Neural cell (in vitro differentiated cells): ENCODE measurements at regions not wholly inside any gene's neighbourhood (a gene's known extent, or its start where the extent isn't known, plus 50 kb on each side); places are given as distances from the start of the nearest gene placed in this dataset.

Source experiments
- H2AFZ ChIP-seq: fragments of 200-600, 300-800 bp; sonication (generic), shearing (Covaris generic); 2 replicates; pipeline ENCODE4 v1.6.0; 2014; ENCODE audit warnings: low read depth, mild to moderate bottlenecking, antibody characterized with exemption, low read length, moderate library complexity
- H3F3A ChIP-seq: fragments of 200-600 bp; shearing (Covaris generic); 2 replicates; pipeline ENCODE4 v1.6.1; 2016; ENCODE audit warnings: mild to moderate bottlenecking, moderate library complexity, mixed read lengths, antibody characterized with exemption, low read length; ENCODE audit not compliant: insufficient read depth, poor library complexity, severe bottlenecking
- H3K27ac ChIP-seq: fragments of 200-600, 300-800 bp; sonication (generic), shearing (Covaris generic); 2 replicates; pipeline ENCODE4 v1.5.1; 2014; ENCODE audit warnings: mild to moderate bottlenecking, low read length, moderate library complexity
- H3K27me3 ChIP-seq: fragments of 300-800, 200-600 bp; sonication (generic), shearing (Covaris generic); 2 replicates; pipeline ENCODE4 v1.6.0; 2014; ENCODE audit warnings: mild to moderate bottlenecking, low read depth, low read length, moderate library complexity; ENCODE audit not compliant: insufficient read depth
- H3K36me3 ChIP-seq: fragments of 300-800, 200-600 bp; sonication (generic), shearing (Covaris generic); 2 replicates; pipeline ENCODE4 v1.5.1; 2014; ENCODE audit warnings: mild to moderate bottlenecking, antibody characterized with exemption, low read length, moderate library complexity; ENCODE audit not compliant: insufficient read depth
- H3K4me2 ChIP-seq: fragments of 300-800, 200-600 bp; sonication (generic), shearing (Covaris generic); 2 replicates; pipeline ENCODE4 v1.6.0; 2014; ENCODE audit warnings: mild to moderate bottlenecking, low read length
- H3K4me3 ChIP-seq: fragments of 300-800, 200-600 bp; sonication (generic), shearing (Covaris generic); 2 replicates; pipeline ENCODE4 v1.5.1; 2014; ENCODE audit warnings: mild to moderate bottlenecking, low read length, moderate library complexity
- H3K79me2 ChIP-seq: fragments of 200-600 bp; shearing (Covaris generic); replicated peaks from 2 replicates; pipeline ENCODE4 v1.6.0; 2014; ENCODE audit warnings: mild to moderate bottlenecking, low read length, moderate library complexity; ENCODE audit not compliant: insufficient read depth
- H3K9ac ChIP-seq: fragments of 300-800, 200-600 bp; sonication (generic), shearing (Covaris generic); 2 replicates; pipeline ENCODE4 v1.6.1; 2016; ENCODE audit warnings: mild to moderate bottlenecking, low read length, mixed read lengths
- H3K9me2 ChIP-seq: fragments of 200-600 bp; shearing (Covaris generic); 2 replicates; pipeline ENCODE4 v1.6.1; 2016; ENCODE audit warnings: mild to moderate bottlenecking, low read length, mixed read lengths; ENCODE audit not compliant: insufficient read depth
- H3K9me3 ChIP-seq: fragments of 200-600, 300-800 bp; sonication (generic), shearing (Covaris generic); 2 replicates; pipeline ENCODE4 v1.6.1; 2016; ENCODE audit warnings: mild to moderate bottlenecking, mixed run types, low read length, moderate library complexity, mixed read lengths
- H4K20me1 ChIP-seq: fragments of 200-600 bp; shearing (Covaris generic); 2 replicates; pipeline ENCODE4 v1.6.1; 2016; ENCODE audit warnings: mild to moderate bottlenecking, mixed run types; ENCODE audit not compliant: insufficient read depth
- CTCF ChIP-seq: fragments of 450-650 bp; IDR thresholded peaks from 2 replicates; pipeline ENCODE4 v1.5.1; 2014; ENCODE audit warnings: antibody characterized with exemption, mild to moderate bottlenecking, moderate library complexity; ENCODE audit not compliant: poor library complexity, severe bottlenecking
- EP300 ChIP-seq: fragments of 450-650 bp; conservative IDR thresholded peaks from 2 replicates; pipeline ENCODE4 v1.6.1; 2014; ENCODE audit warnings: antibody characterized with exemption, mild to moderate bottlenecking, moderate library complexity; ENCODE audit not compliant: poor library complexity, severe bottlenecking
- MXI1 ChIP-seq: fragments of 450-650 bp; conservative IDR thresholded peaks from 2 replicates; pipeline ENCODE4 v1.6.1; 2014; ENCODE audit warnings: antibody characterized with exemption, mild to moderate bottlenecking; ENCODE audit not compliant: poor library complexity, severe bottlenecking
- POLR2AphosphoS5 ChIP-seq: IDR thresholded peaks from 2 replicates; pipeline ENCODE4 v1.6.1; 2012
- RAD21 ChIP-seq: fragments of 450-650 bp; conservative IDR thresholded peaks from 2 replicates; pipeline ENCODE4 v1.6.1; 2014; ENCODE audit warnings: antibody characterized with exemption, mild to moderate bottlenecking, moderate library complexity
- REST ChIP-seq: IDR thresholded peaks from 2 replicates; pipeline ENCODE4 v1.6.1; 2012; ENCODE audit warnings: borderline replicate concordance
- SMC3 ChIP-seq: fragments of 450-650 bp; conservative IDR thresholded peaks from 2 replicates; pipeline ENCODE4 v1.6.1; 2014; ENCODE audit warnings: antibody characterized with exemption, mild to moderate bottlenecking, moderate library complexity; ENCODE audit not compliant: poor library complexity
- TAF1 ChIP-seq: IDR thresholded peaks from 2 replicates; pipeline ENCODE4 v1.6.1; 2012; ENCODE audit warnings: low read depth

- Histone ChIP-seq H3K79me2 (no peaks in the 10 kb centered on the region), H3K4me2 (no peak overlapping the region), H3K27ac (no peak overlapping the region), H4K20me1 (no peaks in the 10 kb centered on the region), H3K9me2 (no peaks in the 10 kb centered on the region), H3K9me3 (no peaks in the 10 kb centered on the region), H3F3A (no peaks in the 10 kb centered on the region), H3K27me3 (no peaks in the 10 kb centered on the region), H2AFZ (no peak overlapping the region), H3K36me3 (no peaks in the 10 kb centered on the region), H3K9ac (no peak overlapping the region), H3K4me3 (no peak overlapping the region)
- no peak for TF ChIP-seq EP300
- TF ChIP-seq POLR2AphosphoS5 = no peak
- TF ChIP-seq TAF1 = no peak
- TF ChIP-seq CTCF = no peak
- TF ChIP-seq REST = no peak
- no peak for TF ChIP-seq SMC3
Measured at GRCh38 chr2:19646987-19647386, 254.8 kb downstream of the TTC32 start.

- H3K27ac ChIP-seq = no peak overlapping the region
Measured at GRCh38 chr2:19644763-19645162, 257.0 kb downstream of the TTC32 start.

More at GRCh38 chr2:19644763-19645162, 257.0 kb downstream of the TTC32 start:
- H3K79me2 ChIP-seq = no peaks in the 10 kb centered on the region
- H3K36me3 ChIP-seq = no peaks in the 10 kb centered on the region
- no peak overlapping the region for H2AFZ ChIP-seq
- H3K9ac ChIP-seq = no peak overlapping the region
- no peak for TF ChIP-seq MXI1
- TF ChIP-seq EP300 = no peak
- TF ChIP-seq POLR2AphosphoS5 = no peak
- TF ChIP-seq REST = no peak
- no peak for TF ChIP-seq RAD21
- H3K9me3 ChIP-seq = no peaks in the 10 kb centered on the region
- no peaks in the 10 kb centered on the region for H3K9me2 ChIP-seq
- no peaks in the 10 kb centered on the region for H3K27me3 ChIP-seq
- H4K20me1 ChIP-seq = no peaks in the 10 kb centered on the region
- H3F3A ChIP-seq = no peaks in the 10 kb centered on the region
- no peak overlapping the region for H3K4me3 ChIP-seq
- H3K4me2 ChIP-seq = no peak overlapping the region
